Thymus (tissue), 11 donors: ENCODE measurements at regions not wholly inside any gene's neighbourhood (a gene's known extent, or its start where the extent isn't known, plus 50 kb on each side); places are given as distances from the start of the nearest gene placed in this dataset.

Experiments
- DNase-seq, 9 donors: peaks; one replicate each; pipeline ENCODE4 v3.0.0-alpha.2; 2013; ENCODE audit warnings: low spot score in 9 of 9, low read depth in 6 of 9, missing footprints in 1 of 9
- H3K27ac ChIP-seq, 2 donors: one replicate each; pipeline ENCODE4 v1.5.1; 2013; ENCODE audit warnings: control low read depth in 1 of 2, low read depth in 1 of 2, low read length in 1 of 2, mild to moderate bottlenecking in 1 of 2, moderate library complexity in 1 of 2
- H3K27me3 ChIP-seq, 2 donors: one replicate each; pipeline ENCODE4 v1.5.1; 2013; ENCODE audit warnings: low read length in 1 of 2; ENCODE audit not compliant: control insufficient read depth in 2 of 2, insufficient read depth in 1 of 2
- H3K36me3 ChIP-seq, 2 donors: one replicate each; pipeline ENCODE4 v1.5.1; 2013; ENCODE audit warnings: low read length in 1 of 2, mild to moderate bottlenecking in 1 of 2, moderate library complexity in 1 of 2; ENCODE audit not compliant: control insufficient read depth in 2 of 2, insufficient read depth in 2 of 2
- H3K4me1 ChIP-seq, 2 donors: one replicate each; pipeline ENCODE4 v1.5.1; 2013; ENCODE audit warnings: low read length in 2 of 2; ENCODE audit not compliant: control insufficient read depth in 2 of 2, insufficient read depth in 2 of 2
- H3K4me3 ChIP-seq, 2 donors: one replicate each; pipeline ENCODE4 v1.5.1; 2013; ENCODE audit warnings: low read length in 2 of 2, control low read depth in 1 of 2, mild to moderate bottlenecking in 1 of 2
- H3K9me3 ChIP-seq, 2 donors: one replicate each; pipeline ENCODE4 v1.5.1; 2013; ENCODE audit warnings: low read length in 1 of 2, mild to moderate bottlenecking in 1 of 2; ENCODE audit not compliant: control insufficient read depth in 2 of 2, insufficient read depth in 1 of 2
- WGBS: extraction: QIAGEN DNeasy Blood & Tissue Kit; methylation state at CpG from one replicate; pipeline ENCODE4 v1.1.7; 2013; 5-methylcytosine and 5-hydroxymethylcytosine counted together
- donor health status: healthy.

GRCh38 chr2:196247114-196247975 lies 76.0 kb upstream of the STK17B start:
- H3K36me3 ChIP-seq, result no peaks in the 10 kb centered on the region
- H3K4me3 ChIP-seq, result no peak overlapping the region
- H3K27me3 ChIP-seq, result no peaks in the 10 kb centered on the region
- no peaks in the 10 kb centered on the region for H3K9me3 ChIP-seq
- DNase-seq, result no peak
- 95% methylated on average over 8 of the region's 8 CpGs for WGBS
- H3K4me1 ChIP-seq, result peaks cover 15 to 30% of the 10 kb centered on the region in 2 donors
- no peak overlapping the region for H3K27ac ChIP-seq

- no peak overlapping the region for H3K4me3 ChIP-seq
- DNase-seq, result no peak
- no peaks in the 10 kb centered on the region for H3K36me3 ChIP-seq
- WGBS, result 90% methylated on average over 3 of the region's 3 CpGs
- H3K27ac ChIP-seq, result no peak overlapping the region
- H3K9me3 ChIP-seq, result no peaks in the 10 kb centered on the region
- H3K4me1 ChIP-seq, result peaks cover 18 to 28% of the 10 kb centered on the region in 2 donors
- H3K27me3 ChIP-seq, result no peaks in the 10 kb centered on the region
These were observed 76.5 kb upstream of the STK17B start for GRCh38 chr2:196247976-196248280.

GRCh38 chr2:196248467-196249094 lies 77.2 kb upstream of the STK17B start:
- H3K36me3 ChIP-seq, result no peaks in the 10 kb centered on the region
- DNase-seq, result no peak
- peak overlapping the region in 1 of 2 donors; percentile 26 for H3K27ac ChIP-seq
- peaks cover 18 to 27% of the 10 kb centered on the region in 2 donors for H3K4me1 ChIP-seq
- WGBS, result 7% methylated on average over 1 of the region's 1 CpG
- no peak overlapping the region for H3K4me3 ChIP-seq
- H3K9me3 ChIP-seq, result no peaks in the 10 kb centered on the region
- no peaks in the 10 kb centered on the region for H3K27me3 ChIP-seq

- peaks cover 22 to 31% of the 10 kb centered on the region in 2 donors for H3K4me1 ChIP-seq
- no peak overlapping the region for H3K27ac ChIP-seq
- no peak overlapping the region for H3K4me3 ChIP-seq
- no peaks in the 10 kb centered on the region for H3K27me3 ChIP-seq
- no peaks in the 10 kb centered on the region for H3K9me3 ChIP-seq
- no peaks in the 10 kb centered on the region for H3K36me3 ChIP-seq
- DNase-seq, result no peak
- 47% methylated on average over 1 of the region's 1 CpG for WGBS
These were observed 77.8 kb upstream of the STK17B start for GRCh38 chr2:196249171-196249570.

- H3K27ac ChIP-seq, result peak overlapping the region in 1 of 2 donors; percentile 5
- no peaks in the 10 kb centered on the region for H3K27me3 ChIP-seq
- H3K4me3 ChIP-seq, result no peak overlapping the region
- no peaks in the 10 kb centered on the region for H3K36me3 ChIP-seq
- peaks cover 22 to 31% of the 10 kb centered on the region in 2 donors for H3K4me1 ChIP-seq
- WGBS, result 15% methylated on average over 3 of the region's 3 CpGs
- H3K9me3 ChIP-seq, result no peaks in the 10 kb centered on the region
- peak in 1 of 9 donors; percentile 62 for DNase-seq
These were observed 78.5 kb upstream of the STK17B start for GRCh38 chr2:196249860-196250259.

GRCh38 chr2:196251132-196251531 lies 79.8 kb upstream of the STK17B start:
- Histone ChIP-seq H3K36me3 (no peaks in the 10 kb centered on the region), H3K4me3 (no peak overlapping the region), H3K27ac (no peak overlapping the region), H3K4me1 (peaks cover 22 to 31% of the 10 kb centered on the region in 2 donors), H3K27me3 (no peaks in the 10 kb centered on the region), H3K9me3 (no peaks in the 10 kb centered on the region)
- 97% methylated on average over 3 of the region's 3 CpGs for WGBS
- DNase-seq, result no peak

GRCh38 chr2:196252408-196253115 lies 81.2 kb upstream of the STK17B start:
- Histone ChIP-seq H3K27ac (no peak overlapping the region), H3K9me3 (no peaks in the 10 kb centered on the region), H3K4me3 (no peak overlapping the region), H3K4me1 (peaks cover 22 to 30% of the 10 kb centered on the region in 2 donors), H3K27me3 (no peaks in the 10 kb centered on the region), H3K36me3 (no peaks in the 10 kb centered on the region)
- WGBS, result 100% methylated on average over 1 of the region's 1 CpG
- no peak for DNase-seq

GRCh38 chr2:196253116-196253480 lies 81.7 kb upstream of the STK17B start:
- Histone ChIP-seq H3K27ac (no peak overlapping the region), H3K4me3 (no peak overlapping the region), H3K36me3 (no peaks in the 10 kb centered on the region), H3K9me3 (no peaks in the 10 kb centered on the region), H3K4me1 (peaks cover 18 to 25% of the 10 kb centered on the region in 2 donors), H3K27me3 (no peaks in the 10 kb centered on the region)
- no peak for DNase-seq

- no peak for DNase-seq
- Histone ChIP-seq H3K27ac (no peak overlapping the region), H3K4me1 (peaks cover 9 to 25% of the 10 kb centered on the region in 2 donors), H3K27me3 (no peaks in the 10 kb centered on the region), H3K9me3 (no peaks in the 10 kb centered on the region), H3K4me3 (no peak overlapping the region), H3K36me3 (no peaks in the 10 kb centered on the region)
- WGBS, result 93% methylated on average over 1 of the region's 1 CpG
These were observed 85.2 kb upstream of the STK17B start for GRCh38 chr2:196256585-196256984.
